Neural progenitor cell (in vitro differentiated cells): ENCODE measurements at regions not wholly inside any gene's neighbourhood (a gene's known extent, or its start where the extent isn't known, plus 50 kb on each side); places are given as distances from the start of the nearest gene placed in this dataset.

Experiments used
- DNase-seq: peaks from one replicate; pipeline ENCODE4 v3.0.0-alpha.2; 2016; ENCODE audit warnings: low spot score
- H2AFZ ChIP-seq: fragments of 200-600 bp; sonication (generic); replicated peaks from 2 replicates; pipeline ENCODE4 v1.6.1; 2016; ENCODE audit warnings: antibody characterized with exemption
- H3F3A ChIP-seq: fragments of 200-600 bp; sonication (generic); 2 replicates; pipeline ENCODE4 v1.6.1; 2016; ENCODE audit warnings: antibody characterized with exemption, low read depth
- H3K27ac ChIP-seq: fragments of 200-600 bp; sonication (generic); 2 replicates; pipeline ENCODE4 v1.5.1; 2016; ENCODE audit warnings: mild to moderate bottlenecking
- H3K27me3 ChIP-seq: fragments of 200-600 bp; sonication (generic); 2 replicates; pipeline ENCODE4 v1.6.1; 2016; ENCODE audit warnings: mild to moderate bottlenecking, moderate library complexity
- H3K36me3 ChIP-seq: fragments of 200-600 bp; sonication (generic); 2 replicates; pipeline ENCODE4 v1.5.1; 2016
- H3K4me1 ChIP-seq: fragments of 200-600 bp; sonication (generic); 2 replicates; pipeline ENCODE4 v1.6.1; 2016; ENCODE audit warnings: mixed run types
- H3K4me2 ChIP-seq: fragments of 200-600 bp; sonication (generic); 2 replicates; pipeline ENCODE4 v1.6.1; 2016
- H3K4me3 ChIP-seq: fragments of 200-600 bp; sonication (generic); 2 replicates; pipeline ENCODE4 v1.5.1; 2016
- H3K79me2 ChIP-seq: fragments of 200-600 bp; sonication (generic); 2 replicates; pipeline ENCODE4 v1.6.1; 2016; ENCODE audit warnings: low read depth
- H3K9ac ChIP-seq: fragments of 200-600 bp; sonication (generic); 2 replicates; pipeline ENCODE4 v1.6.1; 2016
- H3K9me3 ChIP-seq: fragments of 200-600 bp; sonication (generic); 2 replicates; pipeline ENCODE4 v1.5.1; 2016; ENCODE audit warnings: low read depth
- H4K20me1 ChIP-seq: fragments of 200-600 bp; sonication (generic); 2 replicates; pipeline ENCODE4 v1.6.1; 2016; ENCODE audit warnings: low read depth
- H3K27ac Mint-ChIP-seq: 3 replicates; pipeline ENCODE4 v1.8.0; 2021; ENCODE audit warnings: mixed read lengths
- H3K27me3 Mint-ChIP-seq: 2 replicates; pipeline ENCODE4 v1.8.0; 2022; ENCODE audit warnings: low read depth, mild to moderate bottlenecking, inconsistent platforms, moderate library complexity, mixed read lengths; ENCODE audit not compliant: insufficient read depth
- H3K36me3 Mint-ChIP-seq: 3 replicates; pipeline ENCODE4 v1.8.0; 2021; ENCODE audit warnings: mixed read lengths
- H3K4me1 Mint-ChIP-seq: 3 replicates; pipeline ENCODE4 v1.8.0; 2021; ENCODE audit warnings: mixed read lengths
- H3K4me3 Mint-ChIP-seq: 3 replicates; pipeline ENCODE4 v1.8.0; 2021; ENCODE audit warnings: mild to moderate bottlenecking, moderate library complexity, mixed read lengths
- H3K9me3 Mint-ChIP-seq: 3 replicates; pipeline ENCODE4 v1.8.0; 2020; ENCODE audit warnings: mixed read lengths
- CTCF ChIP-seq: fragments of 200-600 bp; sonication (generic); IDR thresholded peaks from 2 replicates; pipeline ENCODE4 v1.5.1; 2017; ENCODE audit warnings: antibody characterized with exemption, mild to moderate bottlenecking
- EZH2 ChIP-seq: fragments of 200-600 bp; sonication (generic); IDR thresholded peaks from 2 replicates; pipeline ENCODE4 v1.6.1; 2017; ENCODE audit warnings: antibody characterized with exemption, mild to moderate bottlenecking, moderate library complexity
- EZH2phosphoT487 ChIP-seq: fragments of 200-600 bp; sonication (generic); IDR thresholded peaks from 2 replicates; pipeline ENCODE4 v1.6.1; 2017; ENCODE audit warnings: antibody characterized with exemption

GRCh38 chr1:168903237-168903830, 174.3 kb upstream of the DPT start:
- Histone ChIP-seq H3K4me1 (no peaks in the 10 kb centered on the region), H3K9ac (no peak overlapping the region), H3K27me3 (no peaks in the 10 kb centered on the region), H3K4me2 (no peak overlapping the region), H2AFZ (no peak overlapping the region), H3K9me3 (no peaks in the 10 kb centered on the region), H3K36me3 (no peaks in the 10 kb centered on the region), H3F3A (no peaks in the 10 kb centered on the region), H4K20me1 (no peaks in the 10 kb centered on the region), H3K79me2 (no peaks in the 10 kb centered on the region), H3K4me3 (no peak overlapping the region), H3K27ac (no peak overlapping the region)
- Mint-ChIP-seq H3K27ac (no peak overlapping the region), H3K27me3 (no peaks in the 10 kb centered on the region), H3K36me3 (no peaks in the 10 kb centered on the region), H3K4me3 (no peak overlapping the region), H3K4me1 (no peaks in the 10 kb centered on the region), H3K9me3 (no peaks in the 10 kb centered on the region)
- TF ChIP-seq EZH2: no peak
- no peak for TF ChIP-seq EZH2phosphoT487
- no peak for TF ChIP-seq CTCF
- no peak for DNase-seq

GRCh38 chr1:168905633-168906032, 176.6 kb upstream of the DPT start:
- no peak for TF ChIP-seq EZH2
- no peak for TF ChIP-seq EZH2phosphoT487
- no peak for TF ChIP-seq CTCF
- DNase-seq: no peak
- Histone ChIP-seq H3K79me2 (no peaks in the 10 kb centered on the region), H3K27me3 (no peaks in the 10 kb centered on the region), H3F3A (no peaks in the 10 kb centered on the region), H3K4me1 (no peaks in the 10 kb centered on the region), H2AFZ (no peak overlapping the region), H4K20me1 (no peaks in the 10 kb centered on the region), H3K27ac (no peak overlapping the region), H3K36me3 (no peaks in the 10 kb centered on the region), H3K4me2 (no peak overlapping the region), H3K9ac (no peak overlapping the region), H3K4me3 (no peak overlapping the region), H3K9me3 (no peaks in the 10 kb centered on the region)
- no peaks in the 10 kb centered on the region for H3K36me3 Mint-ChIP-seq
- no peaks in the 10 kb centered on the region for H3K4me1 Mint-ChIP-seq
- no peak overlapping the region for H3K4me3 Mint-ChIP-seq
- no peak overlapping the region for H3K27ac Mint-ChIP-seq
- H3K27me3 Mint-ChIP-seq: no peaks in the 10 kb centered on the region
- no peaks in the 10 kb centered on the region for H3K9me3 Mint-ChIP-seq

- H3K4me1 ChIP-seq: no peaks in the 10 kb centered on the region
- no peak overlapping the region for H3K4me2 ChIP-seq
- H3K79me2 ChIP-seq: no peaks in the 10 kb centered on the region
- H3K4me3 ChIP-seq: no peak overlapping the region
- H3K4me1 Mint-ChIP-seq: no peaks in the 10 kb centered on the region
- H3K9ac ChIP-seq: no peak overlapping the region
- H3K9me3 Mint-ChIP-seq: no peaks in the 10 kb centered on the region
- no peak overlapping the region for H3K27ac Mint-ChIP-seq
- no peak overlapping the region for H3K4me3 Mint-ChIP-seq
- H3F3A ChIP-seq: no peaks in the 10 kb centered on the region
- H3K27ac ChIP-seq: no peak overlapping the region
- no peaks in the 10 kb centered on the region for H4K20me1 ChIP-seq
- H3K27me3 ChIP-seq: no peaks in the 10 kb centered on the region
- no peaks in the 10 kb centered on the region for H3K36me3 Mint-ChIP-seq
- H3K27me3 Mint-ChIP-seq: no peaks in the 10 kb centered on the region
- H2AFZ ChIP-seq: no peak overlapping the region
- H3K36me3 ChIP-seq: no peaks in the 10 kb centered on the region
- no peak for DNase-seq
- H3K9me3 ChIP-seq: no peaks in the 10 kb centered on the region
- TF ChIP-seq EZH2phosphoT487 (no peak), EZH2 (no peak), CTCF (no peak)
Measured at GRCh38 chr1:168906367-168906766, 177.4 kb upstream of the DPT start.
